CD14-positive monocyte (primary cell): ENCODE measurements at regions not wholly inside any gene's neighbourhood (a gene's known extent, or its start where the extent isn't known, plus 50 kb on each side); places are given as distances from the start of the nearest gene placed in this dataset.

Experiments used
- DNase-seq, 3 donors: peaks; one replicate each; pipeline ENCODE4 v3.0.0-alpha.2; 2011 to 2022
- H2AFZ ChIP-seq: 2 replicates; pipeline ENCODE4 v1.6.0; 2012; ENCODE audit warnings: mild to moderate bottlenecking, low read depth, low read length, inconsistent platforms; ENCODE audit not compliant: insufficient read depth, poor library complexity, severe bottlenecking
- H3K27ac ChIP-seq, 2 donors: 1 replicate in 1 of 2; 2 replicates in 1 of 2; pipeline ENCODE4 v1.5.1; 2012 to 2013; ENCODE audit warnings: low read length in 2 of 2, control low read depth in 1 of 2, inconsistent platforms in 1 of 2, low read depth in 1 of 2, mild to moderate bottlenecking in 1 of 2
- H3K27me3 ChIP-seq, 2 donors: one replicate each; pipeline versions ENCODE4 v1.6.0 to v1.6.1; 2011 to 2013; ENCODE audit warnings: low read length in 2 of 2; ENCODE audit not compliant: control insufficient read depth in 2 of 2, insufficient read depth in 2 of 2
- H3K36me3 ChIP-seq, 2 donors: replicated peaks in 1 of 2; 1 replicate in 1 of 2; 2 replicates in 1 of 2; pipeline versions ENCODE4 v1.5.1 to v1.6.1; 2012 to 2013; ENCODE audit warnings: low read length in 2 of 2, control low read depth in 1 of 2, inconsistent platforms in 1 of 2, mild to moderate bottlenecking in 1 of 2; ENCODE audit not compliant: insufficient read depth in 2 of 2, control insufficient read depth in 1 of 2
- H3K4me1 ChIP-seq, 2 donors: 1 replicate in 1 of 2; 2 replicates in 1 of 2; pipeline versions ENCODE4 v1.5.1 to v1.6.1; 2012 to 2013; ENCODE audit warnings: low read length in 2 of 2, control low read depth in 1 of 2, inconsistent platforms in 1 of 2, mild to moderate bottlenecking in 1 of 2, moderate library complexity in 1 of 2; ENCODE audit not compliant: insufficient read depth in 2 of 2, control insufficient read depth in 1 of 2
- H3K4me2 ChIP-seq: replicated peaks from 2 replicates; pipeline ENCODE3; 2012; ENCODE audit warnings: low read length, moderate library complexity, mild to moderate bottlenecking; ENCODE audit not compliant: poor library complexity, severe bottlenecking; ENCODE audit errors: extremely low read depth
- H3K4me3 ChIP-seq, 3 experiments: fragments of 200-600 bp in 1 of 3; sonication (generic) in 1 of 3; replicated peaks in 1 of 3; 1 replicate in 2 of 3; 2 replicates in 1 of 3; pipeline ENCODE4 v1.5.1; 2011 to 2013; ENCODE audit warnings: low read length in 3 of 3, mild to moderate bottlenecking in 3 of 3, control low read depth in 2 of 3, low read depth in 2 of 3, inconsistent platforms in 1 of 3, moderate library complexity in 1 of 3
- H3K79me2 ChIP-seq: 2 replicates; pipeline ENCODE4 v1.6.0; 2012; ENCODE audit warnings: mild to moderate bottlenecking, control low read depth, inconsistent platforms, low read length, moderate library complexity; ENCODE audit not compliant: insufficient read depth
- H3K9ac ChIP-seq: 2 replicates; pipeline ENCODE4 v1.6.0; 2017; ENCODE audit warnings: low read length, mild to moderate bottlenecking; ENCODE audit not compliant: insufficient read depth, poor library complexity, severe bottlenecking
- H3K9me3 ChIP-seq, 2 donors: replicated peaks in 1 of 2; 1 replicate in 1 of 2; 2 replicates in 1 of 2; pipeline versions ENCODE4 v1.5.1 to v1.6.1; 2012 to 2013; ENCODE audit warnings: low read length in 2 of 2, control low read depth in 1 of 2; ENCODE audit not compliant: control insufficient read depth in 1 of 2, insufficient read depth in 1 of 2
- H4K20me1 ChIP-seq: 2 replicates; pipeline ENCODE4 v1.6.0; 2012; ENCODE audit warnings: mild to moderate bottlenecking, low read length, control low read depth, moderate library complexity; ENCODE audit not compliant: insufficient read depth
- H3K27ac Mint-ChIP-seq, 7 donors: one replicate each; pipeline ENCODE4 v1.8.0; 2020; ENCODE audit warnings: mild to moderate bottlenecking in 7 of 7, mixed read lengths in 7 of 7, moderate library complexity in 6 of 7, inconsistent platforms in 2 of 7
- H3K27me3 Mint-ChIP-seq, 3 donors: one replicate each; pipeline ENCODE4 v1.8.0; 2021 to 2022; ENCODE audit warnings: low read depth in 3 of 3, mild to moderate bottlenecking in 3 of 3, mixed read lengths in 3 of 3, moderate library complexity in 3 of 3, inconsistent platforms in 1 of 3
- H3K36me3 Mint-ChIP-seq, 2 donors: one replicate each; pipeline ENCODE4 v1.8.0; 2020; ENCODE audit warnings: mixed read lengths in 2 of 2, inconsistent platforms in 1 of 2, mild to moderate bottlenecking in 1 of 2
- H3K4me1 Mint-ChIP-seq: one replicate; pipeline ENCODE4 v1.8.0; 2020; ENCODE audit warnings: mild to moderate bottlenecking, mixed read lengths
- H3K4me3 Mint-ChIP-seq, 2 donors: one replicate each; pipeline ENCODE4 v1.8.0; 2020; ENCODE audit warnings: mild to moderate bottlenecking in 2 of 2, mixed read lengths in 2 of 2, moderate library complexity in 1 of 2
- H3K9me3 Mint-ChIP-seq, 7 donors: one replicate each; pipeline ENCODE4 v1.8.0; 2020 to 2022; ENCODE audit warnings: mixed read lengths in 7 of 7, mild to moderate bottlenecking in 6 of 7, moderate library complexity in 6 of 7, inconsistent platforms in 2 of 7
- CTCF ChIP-seq: fragments of 200-600 bp; IDR thresholded peaks from one replicate; pipeline ENCODE4 v1.8.0; 2022; ENCODE audit warnings: antibody characterized with exemption, mild to moderate bottlenecking
- WGBS: methylation state at CpG from one replicate; pipeline ENCODE4 v1.1.5; 2013; ENCODE audit warnings: missing lambda C conversion rate; ENCODE audit not compliant: insufficient coverage; 5-methylcytosine and 5-hydroxymethylcytosine counted together
- intact Hi-C, 2 donors: fragments of 100-400 bp; cut with micrococcal nuclease; formaldehyde crosslinking; loops; one replicate each; pipeline versions ENCODE4 v1.15.0 to v1.15.1; 2023

- DNase-seq, result no peak
- Histone ChIP-seq H3K79me2 (no peaks in the 10 kb centered on the region), H3K4me2 (no peak overlapping the region), H2AFZ (no peak overlapping the region), H3K36me3 (no peaks in the 10 kb centered on the region), H3K9ac (no peak overlapping the region), H3K9me3 (peaks cover 11 to 15% of the 10 kb centered on the region in 2 donors), H4K20me1 (no peaks in the 10 kb centered on the region), H3K4me3 (no peak overlapping the region), H3K27me3 (no peaks in the 10 kb centered on the region), H3K27ac (no peak overlapping the region), H3K4me1 (no peaks in the 10 kb centered on the region)
- Mint-ChIP-seq H3K27me3 (peaks cover 0 to 4% (median 0%) of the 10 kb centered on the region in 3 donors), H3K9me3 (peaks cover 7 to 23% (median 18%) of the 10 kb centered on the region in 7 donors), H3K4me1 (no peaks in the 10 kb centered on the region), H3K36me3 (no peaks in the 10 kb centered on the region), H3K27ac (no peak overlapping the region), H3K4me3 (no peak overlapping the region)
- no peak for TF ChIP-seq CTCF
- intact Hi-C loops, result no loop called here
Observed at GRCh38 chr3:66912306-66912705, 85.8 kb upstream of the KBTBD8 start.

- Mint-ChIP-seq H3K27ac (no peak overlapping the region), H3K4me3 (no peak overlapping the region), H3K36me3 (no peaks in the 10 kb centered on the region), H3K9me3 (peaks cover 0 to 20% (median 9%) of the 10 kb centered on the region in 7 donors), H3K4me1 (no peaks in the 10 kb centered on the region), H3K27me3 (peaks cover 0 to 3% (median 2%) of the 10 kb centered on the region in 3 donors)
- intact Hi-C loops, result no loop called here
- H3K9ac ChIP-seq, result no peak overlapping the region
- no peak overlapping the region for H3K27ac ChIP-seq
- TF ChIP-seq CTCF, result no peak
- no peak for DNase-seq
- H3K27me3 ChIP-seq, result no peaks in the 10 kb centered on the region
- H3K79me2 ChIP-seq, result no peaks in the 10 kb centered on the region
- no peaks in the 10 kb centered on the region for H4K20me1 ChIP-seq
- H3K4me2 ChIP-seq, result no peak overlapping the region
- no peak overlapping the region for H3K4me3 ChIP-seq
- H2AFZ ChIP-seq, result no peak overlapping the region
- H3K36me3 ChIP-seq, result no peaks in the 10 kb centered on the region
- peaks cover 0 to 14% of the 10 kb centered on the region in 2 donors for H3K9me3 ChIP-seq
- no peaks in the 10 kb centered on the region for H3K4me1 ChIP-seq
- WGBS, result 100% methylated on average over 2 of the region's 2 CpGs
Observed at GRCh38 chr3:66922058-66922457, 76.0 kb upstream of the KBTBD8 start.
